ENCODE measurements at regions not wholly inside any gene's neighbourhood (a gene's known extent, or its start where the extent isn't known, plus 50 kb on each side); places are given as distances from the start of the nearest gene placed in this dataset.

GRCh38 chr6:168929871-168930450 lies 323.7 kb downstream of the THBS2 start:
- TF ChIP-seq CTCF (IDR thresholded peaks at IDR 0.05), result no peak
- no peak for TF ChIP-seq POLR2A (IDR thresholded peaks at IDR 0.05)
